ENCODE measurements at regions not wholly inside any gene's neighbourhood (a gene's known extent, or its start where the extent isn't known, plus 50 kb on each side); places are given as distances from the start of the nearest gene placed in this dataset.

DNA sequence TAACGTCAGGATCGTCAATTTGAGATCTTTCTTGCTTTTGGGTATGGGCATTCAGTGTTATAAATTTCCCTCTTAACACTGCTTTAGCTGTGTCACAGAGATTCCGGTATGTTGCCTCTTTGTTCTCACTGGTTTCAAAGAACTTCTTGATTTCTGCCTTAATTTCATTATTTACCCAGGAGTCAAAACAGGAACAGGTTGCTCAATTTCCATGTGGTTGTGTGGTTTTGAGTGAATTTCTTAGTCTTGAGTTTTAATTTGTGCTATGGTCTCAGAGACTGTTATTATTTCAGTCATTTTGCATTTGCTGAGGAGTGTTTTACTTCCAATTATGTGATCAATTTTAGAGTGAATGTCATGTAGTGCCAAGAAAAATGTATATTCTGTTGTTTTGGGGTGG is 153.1 kb downstream of the PCDH17 start:
- no peaks in the 10 kb centered on the region for H3K27me3 ChIP-seq
- H3K4me1 ChIP-seq: no peaks in the 10 kb centered on the region
- no peaks in the 10 kb centered on the region for H3K36me3 ChIP-seq
- no peak for TF ChIP-seq POLR2A (IDR thresholded peaks at IDR 0.05)
- TF ChIP-seq, protein P1, sequence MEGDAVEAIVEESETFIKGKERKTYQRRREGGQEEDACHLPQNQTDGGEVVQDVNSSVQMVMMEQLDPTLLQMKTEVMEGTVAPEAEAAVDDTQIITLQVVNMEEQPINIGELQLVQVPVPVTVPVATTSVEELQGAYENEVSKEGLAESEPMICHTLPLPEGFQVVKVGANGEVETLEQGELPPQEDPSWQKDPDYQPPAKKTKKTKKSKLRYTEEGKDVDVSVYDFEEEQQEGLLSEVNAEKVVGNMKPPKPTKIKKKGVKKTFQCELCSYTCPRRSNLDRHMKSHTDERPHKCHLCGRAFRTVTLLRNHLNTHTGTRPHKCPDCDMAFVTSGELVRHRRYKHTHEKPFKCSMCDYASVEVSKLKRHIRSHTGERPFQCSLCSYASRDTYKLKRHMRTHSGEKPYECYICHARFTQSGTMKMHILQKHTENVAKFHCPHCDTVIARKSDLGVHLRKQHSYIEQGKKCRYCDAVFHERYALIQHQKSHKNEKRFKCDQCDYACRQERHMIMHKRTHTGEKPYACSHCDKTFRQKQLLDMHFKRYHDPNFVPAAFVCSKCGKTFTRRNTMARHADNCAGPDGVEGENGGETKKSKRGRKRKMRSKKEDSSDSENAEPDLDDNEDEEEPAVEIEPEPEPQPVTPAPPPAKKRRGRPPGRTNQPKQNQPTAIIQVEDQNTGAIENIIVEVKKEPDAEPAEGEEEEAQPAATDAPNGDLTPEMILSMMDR (IDR thresholded peaks at IDR 0.05): no peak
- H3K4me3 ChIP-seq: no peak overlapping the region
- no peak overlapping the region for H3K27ac ChIP-seq
- no peak for DNase-seq
- H3K9me3 ChIP-seq: no peaks in the 10 kb centered on the region

DNA sequence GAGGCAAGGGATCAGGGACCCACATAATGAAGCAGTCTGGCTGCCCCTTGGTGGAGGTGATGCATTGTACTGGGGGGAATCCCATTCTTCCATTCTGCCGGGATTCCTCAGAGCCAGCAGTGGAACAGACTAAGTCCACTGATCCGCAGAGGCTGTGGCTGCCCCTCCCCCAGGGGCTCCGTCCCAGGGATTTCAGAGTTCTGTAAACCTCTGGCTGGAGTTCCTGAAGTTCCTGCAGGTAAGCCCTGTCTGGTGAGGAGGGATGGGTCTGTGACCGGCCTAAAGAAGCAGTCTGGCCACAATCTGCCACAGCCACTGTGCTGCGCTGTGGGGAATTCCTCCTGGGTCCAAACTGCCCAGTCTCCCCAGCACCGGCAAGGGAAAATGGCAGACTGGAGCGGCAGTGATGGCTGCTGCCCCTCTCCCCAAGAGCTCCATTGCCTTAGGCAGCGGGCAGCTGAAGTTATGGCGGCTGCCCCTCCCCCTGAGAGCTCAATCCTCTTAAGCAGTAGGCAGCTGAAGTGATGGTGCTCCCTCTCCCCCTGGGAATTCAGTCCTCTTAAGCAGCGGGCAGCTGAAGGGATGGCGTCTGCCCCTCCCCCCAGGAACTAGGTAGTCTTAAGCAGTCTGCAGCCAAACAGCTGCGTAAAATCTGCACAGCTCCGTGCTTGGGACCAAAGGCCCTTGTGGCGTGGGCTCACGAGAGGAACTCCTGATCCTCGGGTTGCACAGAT is 155.7 kb downstream of the PCDH17 start:
- no peak overlapping the region for H3K4me3 ChIP-seq
- DNase-seq: no peak

DNA sequence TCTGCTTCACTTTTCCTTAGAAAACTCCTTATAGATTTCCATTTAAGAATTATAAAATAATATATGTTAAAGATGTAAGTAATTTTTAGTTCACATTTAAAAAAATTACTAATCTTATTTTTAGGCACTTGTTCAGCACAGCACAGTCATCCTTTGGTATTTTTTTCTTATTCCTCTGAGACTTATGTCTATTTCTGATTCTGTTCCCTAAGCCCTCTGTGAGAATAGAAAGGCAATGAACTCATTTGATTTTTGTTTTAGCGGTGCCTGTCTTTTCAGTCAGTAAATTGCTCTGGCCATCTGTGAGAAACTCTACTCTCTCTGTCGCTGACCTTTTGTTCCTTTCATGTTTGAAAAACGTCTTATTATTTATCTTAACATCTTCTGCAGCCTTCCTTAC is 168.1 kb downstream of the PCDH17 start:
- Histone ChIP-seq H3K4me1 (no peaks in the 10 kb centered on the region), H3K36me3 (no peaks in the 10 kb centered on the region), H3K27ac (no peak overlapping the region), H3K9me3 (no peaks in the 10 kb centered on the region), H3K4me3 (no peak overlapping the region), H3K27me3 (no peaks in the 10 kb centered on the region)
- TF ChIP-seq, protein P1 (IDR thresholded peaks at IDR 0.05): no peak
- no peak for TF ChIP-seq POLR2A (IDR thresholded peaks at IDR 0.05)
- DNase-seq: no peak

More for the DNA sequence above, 155.7 kb downstream of the PCDH17 start:
- no peaks in the 10 kb centered on the region for H3K9me3 ChIP-seq
- no peak for TF ChIP-seq POLR2A (IDR thresholded peaks at IDR 0.05)
- TF ChIP-seq, protein P1 (IDR thresholded peaks at IDR 0.05): no peak
- no peaks in the 10 kb centered on the region for H3K36me3 ChIP-seq
- no peaks in the 10 kb centered on the region for H3K27me3 ChIP-seq
- no peak overlapping the region for H3K27ac ChIP-seq
- no peaks in the 10 kb centered on the region for H3K4me1 ChIP-seq

DNA sequence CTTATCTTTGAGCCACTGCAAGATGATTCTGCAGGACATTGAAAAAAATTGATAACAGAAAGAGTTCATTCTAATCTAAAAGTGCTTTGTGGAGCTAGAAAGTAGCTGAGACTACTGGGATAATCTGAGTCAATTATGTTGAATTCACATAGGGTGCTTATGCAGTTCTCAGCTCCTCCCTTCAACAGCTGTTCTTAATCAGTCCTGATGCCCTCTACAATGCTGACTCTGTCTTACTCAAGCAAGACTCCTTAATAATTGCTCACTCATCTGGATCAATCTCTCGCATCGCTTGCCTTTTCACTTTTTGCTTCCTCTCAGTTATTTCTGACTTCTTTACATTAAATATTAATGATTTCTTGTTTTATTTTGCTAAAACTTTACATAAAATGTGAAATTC is 182.1 kb downstream of the PCDH17 start:
- TF ChIP-seq, protein P1 (IDR thresholded peaks at IDR 0.05): no peak
- no peak for TF ChIP-seq POLR2A (IDR thresholded peaks at IDR 0.05)
- H3K27me3 ChIP-seq: no peaks in the 10 kb centered on the region
- H3K36me3 ChIP-seq: no peaks in the 10 kb centered on the region
- no peak for DNase-seq
- no peak overlapping the region for H3K27ac ChIP-seq
- no peaks in the 10 kb centered on the region for H3K9me3 ChIP-seq
- no peaks in the 10 kb centered on the region for H3K4me1 ChIP-seq
- no peak overlapping the region for H3K4me3 ChIP-seq

DNA sequence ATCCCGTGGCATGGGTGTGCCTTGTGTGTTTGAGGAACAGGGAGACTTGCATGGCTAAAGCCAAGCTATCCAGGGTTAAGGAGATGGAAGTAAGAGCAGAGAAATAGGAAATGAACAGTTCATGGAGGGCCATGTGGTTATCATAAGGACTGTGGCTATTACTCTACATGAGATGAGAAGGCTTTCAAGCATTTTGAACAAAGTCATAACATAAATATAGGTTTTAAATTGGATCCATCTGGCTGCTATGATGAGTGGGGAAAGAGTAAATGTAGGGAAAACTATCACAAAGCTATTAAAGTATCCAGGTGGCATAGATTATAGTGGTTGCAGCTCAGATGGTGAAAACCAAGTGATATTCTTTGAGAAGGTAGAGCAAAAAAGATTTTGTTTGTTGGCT is 184.1 kb downstream of the PCDH17 start:
- Histone ChIP-seq H3K4me3 (no peak overlapping the region), H3K27ac (no peak overlapping the region), H3K4me1 (no peaks in the 10 kb centered on the region), H3K9me3 (no peaks in the 10 kb centered on the region), H3K27me3 (no peaks in the 10 kb centered on the region), H3K36me3 (no peaks in the 10 kb centered on the region)
- DNase-seq: no peak
- no peak for TF ChIP-seq POLR2A (IDR thresholded peaks at IDR 0.05)

DNA sequence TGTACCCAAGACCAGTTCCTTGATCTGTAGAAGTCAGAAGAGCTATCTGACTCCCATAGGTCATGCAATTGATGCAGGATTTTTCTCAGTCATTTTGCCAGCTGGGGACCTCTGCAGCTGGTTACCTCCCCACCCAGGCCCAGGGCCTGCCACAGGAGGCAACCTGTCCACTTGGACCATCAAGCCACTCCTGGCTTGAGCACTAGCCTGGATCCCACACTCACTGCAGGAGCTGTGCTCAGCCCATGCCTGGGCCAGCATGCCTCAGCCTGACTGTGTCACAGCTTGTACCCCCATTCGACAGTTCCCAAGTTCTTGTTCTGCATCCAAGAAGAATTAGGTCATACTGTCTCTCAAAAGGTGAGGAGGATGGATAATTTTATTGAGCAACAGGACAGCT is 189.4 kb downstream of the PCDH17 start:
- no peak for TF ChIP-seq POLR2A (IDR thresholded peaks at IDR 0.05)
- TF ChIP-seq, protein P1 (IDR thresholded peaks at IDR 0.05): no peak
- Histone ChIP-seq H3K27ac (no peak overlapping the region), H3K9me3 (no peaks in the 10 kb centered on the region), H3K4me3 (no peak overlapping the region), H3K4me1 (no peaks in the 10 kb centered on the region), H3K36me3 (no peaks in the 10 kb centered on the region), H3K27me3 (no peaks in the 10 kb centered on the region)
- no peak for DNase-seq

All from Peyer's patch (tissue), 4 donors.